Suprapubic skin (tissue), 4 donors: ENCODE measurements at regions not wholly inside any gene's neighbourhood (a gene's known extent, or its start where the extent isn't known, plus 50 kb on each side); places are given as distances from the start of the nearest gene placed in this dataset.

Source experiments
- DNase-seq, 2 donors: peaks; one replicate each; pipeline ENCODE4 v3.0.0-alpha.2; 2019; ENCODE audit warnings: low spot score in 2 of 2
- H3K27ac ChIP-seq: fragments of 200-600 bp; sonication (generic); one replicate; pipeline ENCODE4 v1.5.1; 2019
- H3K27me3 ChIP-seq: fragments of 200-600 bp; sonication (generic); one replicate; pipeline ENCODE4 v1.5.1; 2019
- H3K36me3 ChIP-seq: fragments of 200-600 bp; sonication (generic); one replicate; pipeline ENCODE4 v1.5.1; 2019
- H3K4me1 ChIP-seq: fragments of 200-600 bp; sonication (generic); one replicate; pipeline ENCODE4 v1.5.1; 2019
- H3K4me3 ChIP-seq: fragments of 200-600 bp; sonication (generic); one replicate; pipeline ENCODE4 v1.5.1; 2019; ENCODE audit warnings: mild to moderate bottlenecking
- H3K9me3 ChIP-seq: fragments of 200-600 bp; sonication (generic); one replicate; pipeline ENCODE4 v1.5.1; 2019
- EP300 ChIP-seq: sonication (generic); formaldehyde crosslinking; IDR thresholded peaks from one replicate; pipeline ENCODE4 v1.6.1; 2017; ENCODE audit warnings: antibody characterized with exemption
- POLR2A ChIP-seq, 2 donors: fragments of 450-650 bp; IDR thresholded peaks; one replicate each; pipeline ENCODE4 v1.6.1; 2017; ENCODE audit warnings: antibody characterized with exemption in 2 of 2, mild to moderate bottlenecking in 2 of 2, moderate library complexity in 2 of 2
- POLR2AphosphoS5 ChIP-seq, 3 donors: sonication (generic); formaldehyde crosslinking; IDR thresholded peaks; one replicate each; pipeline ENCODE4 v1.6.1; 2017; ENCODE audit warnings: antibody characterized with exemption in 3 of 3
- WGBS: methylation state at CpG from one replicate; pipeline ENCODE4 v1.1.5; 2018; 5-methylcytosine and 5-hydroxymethylcytosine counted together
- TF ChIP-seq, protein P1 (sequence below), 2 donors: fragments of 200-600 bp in 1 of 2; fragments of 450-650 bp in 1 of 2; sonication (generic) in 1 of 2; IDR thresholded peaks; one replicate each; pipeline ENCODE4 v1.5.1; 2016 to 2019; ENCODE audit warnings: antibody characterized with exemption in 2 of 2, mild to moderate bottlenecking in 1 of 2, moderate library complexity in 1 of 2

DNA sequence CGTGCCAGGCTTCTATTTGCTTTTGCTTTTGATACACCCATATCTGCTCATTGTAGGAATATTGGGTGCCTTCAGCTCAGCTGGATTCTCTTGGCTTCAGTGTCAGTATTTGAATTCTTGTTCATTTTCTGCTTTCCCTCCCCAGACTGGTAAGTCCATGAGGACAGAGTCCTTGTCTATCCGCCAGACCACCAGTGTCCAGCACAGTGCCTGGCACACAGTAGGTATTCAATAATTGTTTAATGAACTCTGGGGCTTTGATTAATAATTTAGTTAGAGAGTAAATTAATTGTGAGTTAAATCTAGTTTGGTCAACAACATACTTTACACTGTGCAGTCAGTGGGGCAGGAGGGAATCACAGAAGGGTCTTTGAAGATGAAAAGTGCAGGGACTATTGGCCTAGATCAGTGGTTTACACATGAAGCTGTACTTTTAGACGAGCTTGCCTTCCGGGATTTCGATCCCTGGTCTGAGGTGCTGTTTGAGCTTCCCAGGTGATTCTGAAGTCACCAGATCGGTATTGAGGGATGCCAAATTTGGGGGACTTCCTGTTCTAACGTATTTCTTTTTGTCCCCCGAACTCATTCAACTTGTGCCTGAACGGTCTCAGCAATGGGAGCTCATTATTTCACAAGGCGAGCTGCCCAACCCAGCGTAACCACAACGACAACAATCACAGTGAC, 119.1 kb upstream of the JUN start:
- TF ChIP-seq POLR2A (IDR thresholded peaks at IDR 0.05) (no peak), POLR2AphosphoS5 (IDR thresholded peaks at IDR 0.05) (no peak)
- DNase-seq, result no peak
- H3K27me3 ChIP-seq, result no peaks in the 10 kb centered on the region
- peaks cover 21% of the 10 kb centered on the region for H3K4me1 ChIP-seq
- peak overlapping the region; percentile 90 for H3K27ac ChIP-seq
- no peaks in the 10 kb centered on the region for H3K9me3 ChIP-seq
- H3K4me3 ChIP-seq, result peak overlapping the region; percentile 49
- no peaks in the 10 kb centered on the region for H3K36me3 ChIP-seq
- WGBS, result 34% methylated on average over 12 of the region's 12 CpGs

DNA sequence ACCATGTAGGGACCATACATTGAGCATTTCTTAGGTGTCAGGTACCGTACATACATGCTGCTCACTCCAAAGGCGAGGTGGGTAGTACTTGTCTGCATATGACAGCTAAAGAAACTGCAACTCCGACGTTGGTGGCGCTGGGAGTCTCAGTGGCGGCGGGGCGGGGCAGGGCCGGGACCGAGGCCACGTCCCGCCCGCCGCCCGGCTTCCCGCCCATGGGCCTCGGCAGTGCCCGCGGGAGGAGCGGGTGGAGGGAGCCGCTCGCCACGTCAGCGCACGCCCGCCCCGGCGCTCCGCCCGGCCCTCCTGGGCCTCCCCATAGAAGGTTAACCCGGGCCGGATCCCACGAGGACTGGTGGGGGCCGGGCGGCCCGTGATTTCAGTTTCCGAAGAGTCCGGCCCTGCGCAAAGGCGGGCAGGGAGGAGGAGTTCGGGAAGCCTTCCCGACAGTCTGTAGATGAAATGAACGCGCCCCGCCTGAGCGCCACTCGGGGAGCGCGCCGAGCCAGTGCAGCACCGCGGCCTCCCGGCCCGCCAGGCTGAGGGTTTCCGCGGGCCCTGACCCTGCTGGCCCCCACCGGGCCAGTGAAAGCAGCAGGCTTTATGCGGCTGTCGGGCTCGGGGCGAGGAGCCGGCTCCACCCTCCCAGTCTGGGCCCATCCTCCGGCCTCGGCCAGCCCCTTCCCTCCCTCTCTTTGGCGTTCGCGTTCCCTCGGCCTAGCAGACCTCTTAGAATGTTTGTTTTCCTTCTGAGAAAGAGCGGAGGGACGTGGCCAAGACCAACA, 119.9 kb upstream of the JUN start:
- peak overlapping the region; percentile 90 for H3K27ac ChIP-seq
- H3K36me3 ChIP-seq, result no peaks in the 10 kb centered on the region
- peaks cover 21% of the 10 kb centered on the region for H3K4me1 ChIP-seq
- 0% methylated on average over 31 of the region's 70 CpGs for WGBS
- peak; percentile 96 to 97 for DNase-seq
- peak overlapping the region; percentile 49 for H3K4me3 ChIP-seq
- TF ChIP-seq EP300, result no peak
- peak; percentile 53 to 94 for TF ChIP-seq POLR2A (IDR thresholded peaks at IDR 0.05)
- peak in 2 of 3 donors; percentile 77 to 86 for TF ChIP-seq POLR2AphosphoS5 (IDR thresholded peaks at IDR 0.05)
- TF ChIP-seq, protein P1, sequence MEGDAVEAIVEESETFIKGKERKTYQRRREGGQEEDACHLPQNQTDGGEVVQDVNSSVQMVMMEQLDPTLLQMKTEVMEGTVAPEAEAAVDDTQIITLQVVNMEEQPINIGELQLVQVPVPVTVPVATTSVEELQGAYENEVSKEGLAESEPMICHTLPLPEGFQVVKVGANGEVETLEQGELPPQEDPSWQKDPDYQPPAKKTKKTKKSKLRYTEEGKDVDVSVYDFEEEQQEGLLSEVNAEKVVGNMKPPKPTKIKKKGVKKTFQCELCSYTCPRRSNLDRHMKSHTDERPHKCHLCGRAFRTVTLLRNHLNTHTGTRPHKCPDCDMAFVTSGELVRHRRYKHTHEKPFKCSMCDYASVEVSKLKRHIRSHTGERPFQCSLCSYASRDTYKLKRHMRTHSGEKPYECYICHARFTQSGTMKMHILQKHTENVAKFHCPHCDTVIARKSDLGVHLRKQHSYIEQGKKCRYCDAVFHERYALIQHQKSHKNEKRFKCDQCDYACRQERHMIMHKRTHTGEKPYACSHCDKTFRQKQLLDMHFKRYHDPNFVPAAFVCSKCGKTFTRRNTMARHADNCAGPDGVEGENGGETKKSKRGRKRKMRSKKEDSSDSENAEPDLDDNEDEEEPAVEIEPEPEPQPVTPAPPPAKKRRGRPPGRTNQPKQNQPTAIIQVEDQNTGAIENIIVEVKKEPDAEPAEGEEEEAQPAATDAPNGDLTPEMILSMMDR (IDR thresholded peaks at IDR 0.05), result no peak
- H3K9me3 ChIP-seq, result no peaks in the 10 kb centered on the region
- H3K27me3 ChIP-seq, result no peaks in the 10 kb centered on the region

DNA sequence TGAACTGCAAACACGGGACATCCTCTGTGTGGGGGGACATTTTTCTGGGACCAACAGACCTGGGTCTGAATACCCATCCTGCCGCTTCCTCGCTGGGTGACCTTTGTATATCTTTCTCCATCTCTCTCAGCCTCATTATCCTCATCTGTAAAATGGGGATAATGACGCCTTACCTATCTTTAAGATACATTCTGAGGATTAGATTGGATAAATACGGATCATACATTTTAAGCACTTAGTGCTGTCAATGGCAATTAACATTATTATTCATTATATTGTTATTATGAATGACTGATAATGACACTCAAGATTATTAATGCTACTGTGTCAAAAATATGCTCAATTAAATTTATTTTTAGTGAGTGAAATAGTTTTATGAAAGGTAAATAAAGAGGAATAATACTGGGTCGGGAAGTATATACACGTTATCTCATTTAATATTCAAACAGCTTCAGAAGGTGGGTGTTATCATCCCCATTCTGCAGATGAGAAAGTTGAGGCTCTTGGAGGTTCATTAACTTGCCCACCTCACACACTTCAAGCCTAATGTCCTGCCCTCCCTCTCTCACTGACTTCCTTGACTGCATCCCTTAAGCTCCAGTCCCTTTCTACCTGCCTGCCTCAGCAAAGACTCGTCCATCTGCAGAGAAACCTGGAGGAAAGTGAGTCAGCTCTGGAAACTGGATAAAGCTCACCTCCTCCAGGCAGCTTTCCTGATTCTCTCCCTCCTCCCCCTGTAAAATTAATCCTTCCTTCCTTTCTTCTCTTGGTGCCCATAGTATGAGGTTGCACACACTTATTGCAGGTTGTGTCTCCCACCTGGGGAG, 120.7 kb upstream of the JUN start:
- no peak for DNase-seq
- 69% methylated on average over 8 of the region's 8 CpGs for WGBS
- Histone ChIP-seq H3K36me3 (no peaks in the 10 kb centered on the region), H3K9me3 (no peaks in the 10 kb centered on the region), H3K27ac (peak overlapping the region; percentile 90), H3K4me3 (peak overlapping the region; percentile 49), H3K4me1 (peaks cover 15% of the 10 kb centered on the region), H3K27me3 (no peaks in the 10 kb centered on the region)
- TF ChIP-seq, protein P1 (IDR thresholded peaks at IDR 0.05), result no peak
- no peak for TF ChIP-seq EP300
- TF ChIP-seq POLR2A (IDR thresholded peaks at IDR 0.05), result no peak
- TF ChIP-seq POLR2AphosphoS5 (IDR thresholded peaks at IDR 0.05), result no peak

DNA sequence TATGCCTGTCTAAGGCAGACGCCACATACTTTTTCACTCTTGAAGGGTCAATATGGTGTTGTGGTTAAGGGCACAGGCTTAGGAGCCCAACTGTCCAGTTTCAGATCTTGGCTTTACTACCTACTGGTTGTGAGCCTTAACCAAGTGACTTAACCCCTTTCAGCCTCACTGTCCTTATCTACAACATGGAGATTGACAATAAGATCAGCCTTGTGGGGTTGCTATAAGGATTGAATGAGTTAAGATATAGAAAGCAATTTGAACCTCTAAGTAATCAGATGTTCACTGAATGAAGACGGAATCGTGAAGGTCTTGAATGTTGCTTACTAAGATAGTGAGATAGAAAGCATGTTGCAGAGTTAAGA, 121.3 kb upstream of the JUN start:
- H3K4me1 ChIP-seq, result peaks cover 14% of the 10 kb centered on the region
- H3K4me3 ChIP-seq, result no peak overlapping the region
- no peaks in the 10 kb centered on the region for H3K27me3 ChIP-seq
- TF ChIP-seq POLR2A (IDR thresholded peaks at IDR 0.05), result no peak
- TF ChIP-seq EP300, result no peak
- TF ChIP-seq, protein P1 (IDR thresholded peaks at IDR 0.05), result no peak
- no peak for TF ChIP-seq POLR2AphosphoS5 (IDR thresholded peaks at IDR 0.05)
- H3K27ac ChIP-seq, result no peak overlapping the region
- DNase-seq, result no peak
- no peaks in the 10 kb centered on the region for H3K36me3 ChIP-seq
- 86% methylated on average over 3 of the region's 3 CpGs for WGBS
- H3K9me3 ChIP-seq, result no peaks in the 10 kb centered on the region

DNA sequence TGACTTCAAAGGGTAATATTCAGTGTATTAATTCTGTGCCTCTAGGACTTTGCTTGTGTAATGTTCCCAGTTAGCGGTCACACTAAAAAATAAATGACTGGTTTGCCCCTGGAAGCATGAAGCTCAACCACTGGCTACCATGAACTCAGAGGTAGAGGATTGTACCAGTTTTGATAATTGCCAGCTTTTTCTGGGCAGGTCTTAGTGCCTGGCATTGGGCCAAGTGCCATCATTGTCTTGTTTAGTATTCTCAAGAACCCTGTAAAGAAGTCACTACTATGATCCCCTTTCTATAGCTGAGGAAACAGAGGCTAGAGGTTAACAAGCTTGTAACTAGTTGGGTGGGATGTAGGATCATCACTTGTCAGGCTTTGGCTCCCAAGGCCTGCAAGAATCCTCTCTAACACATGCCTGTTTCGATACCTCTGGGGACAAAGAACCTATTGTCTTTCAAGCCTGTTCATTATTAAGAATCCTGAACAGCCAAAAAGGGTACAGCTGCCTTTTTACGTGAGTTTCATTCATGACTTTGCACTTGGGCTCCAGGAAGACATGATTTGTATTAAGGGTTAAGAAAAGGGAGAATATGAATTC, 121.9 kb upstream of the JUN start:
- H3K36me3 ChIP-seq, result no peaks in the 10 kb centered on the region
- TF ChIP-seq EP300 (no peak), POLR2AphosphoS5 (IDR thresholded peaks at IDR 0.05) (no peak), POLR2A (IDR thresholded peaks at IDR 0.05) (no peak)
- TF ChIP-seq, protein P1 (IDR thresholded peaks at IDR 0.05), result no peak
- peaks cover 10% of the 10 kb centered on the region for H3K4me1 ChIP-seq
- H3K9me3 ChIP-seq, result no peaks in the 10 kb centered on the region
- no peak overlapping the region for H3K27ac ChIP-seq
- no peak overlapping the region for H3K4me3 ChIP-seq
- WGBS, result 76% methylated on average over 3 of the region's 3 CpGs
- H3K27me3 ChIP-seq, result no peaks in the 10 kb centered on the region
- DNase-seq, result no peak
